HPDE6-E6E7 (cell line): ENCODE measurements at regions not wholly inside any gene's neighbourhood (a gene's known extent, or its start where the extent isn't known, plus 50 kb on each side); places are given as distances from the start of the nearest gene placed in this dataset.
"Not testable (repeated sequence)": the region's sequence is repeated elsewhere in the genome, so short reads cannot be mapped to it uniquely, and the experiment has no call there.

Source experiments
- DNase-seq: peaks from one replicate; pipeline ENCODE4 v3.0.0; 2011; ENCODE audit warnings: missing footprints; ENCODE audit errors: extremely low spot score

DNA sequence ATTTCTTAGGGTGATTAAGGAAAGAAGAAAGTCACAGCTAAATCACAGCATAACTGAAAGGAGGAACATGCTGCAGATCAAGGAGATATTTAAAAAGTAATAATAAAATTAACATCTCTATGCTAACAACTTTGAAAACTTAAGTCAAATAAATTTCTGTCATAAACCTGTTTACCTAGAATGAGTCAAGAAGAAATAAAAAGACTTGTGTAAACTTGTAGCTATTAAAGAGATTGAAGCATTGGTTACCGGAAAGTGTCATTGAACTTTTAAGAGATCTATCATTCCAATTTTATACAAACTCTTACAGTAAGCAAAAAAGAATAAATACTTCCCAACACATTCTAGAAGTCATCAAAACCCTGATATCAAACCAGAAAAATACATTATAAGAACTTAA is 520.1 kb upstream of the SYT4 start:
- no peak for DNase-seq

GRCh38 chr18:43800584-43800983 is 523.3 kb upstream of the SYT4 start:
- DNase-seq, result no peak

DNA sequence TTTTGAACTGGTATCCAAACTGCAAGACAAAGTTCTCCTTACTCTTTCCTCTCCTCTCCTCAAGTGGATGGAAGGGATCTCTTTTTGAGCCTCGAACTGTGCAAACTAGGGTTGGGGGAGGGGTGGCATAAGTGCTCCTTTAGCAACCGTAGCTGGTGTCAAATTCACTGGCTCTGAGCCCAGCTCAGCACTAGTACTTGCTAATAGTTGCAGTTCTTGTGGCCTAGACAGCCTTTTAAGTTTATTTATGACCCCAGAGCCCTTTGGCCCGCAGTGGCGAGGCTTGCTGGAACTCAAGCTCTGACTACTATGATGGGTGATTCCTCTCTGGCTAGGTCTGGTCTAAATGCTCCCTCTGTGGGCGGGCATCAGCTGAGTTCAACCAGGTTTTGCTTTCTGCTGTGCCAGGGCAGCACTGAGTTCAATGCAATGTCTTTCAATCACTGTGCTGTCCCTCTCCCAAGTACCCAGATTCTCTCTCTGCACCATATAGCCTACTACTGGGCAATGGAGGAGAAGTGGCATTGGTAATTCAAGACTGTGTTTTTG is 528.4 kb upstream of the SYT4 start:
- DNase-seq, result no peak

DNA sequence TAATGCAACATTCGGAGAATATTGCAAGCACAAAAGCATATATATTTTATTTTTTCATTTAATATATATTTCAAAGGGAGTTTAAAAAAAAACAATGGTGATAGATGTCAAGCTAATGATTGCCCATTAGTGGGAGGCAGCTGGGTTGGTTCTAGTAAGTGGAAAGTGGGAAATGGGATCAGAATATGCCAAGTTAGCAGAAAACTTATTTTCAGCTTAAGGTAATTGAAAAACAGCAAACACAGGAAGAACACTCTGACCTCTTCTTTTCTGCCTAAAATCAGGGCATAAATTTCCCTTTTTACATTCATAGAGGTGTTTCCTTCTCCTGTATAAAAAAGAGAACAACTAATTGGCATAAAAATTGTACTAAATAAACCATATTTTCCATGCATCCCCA is 535.3 kb upstream of the SYT4 start:
- DNase-seq, result no peak

DNA sequence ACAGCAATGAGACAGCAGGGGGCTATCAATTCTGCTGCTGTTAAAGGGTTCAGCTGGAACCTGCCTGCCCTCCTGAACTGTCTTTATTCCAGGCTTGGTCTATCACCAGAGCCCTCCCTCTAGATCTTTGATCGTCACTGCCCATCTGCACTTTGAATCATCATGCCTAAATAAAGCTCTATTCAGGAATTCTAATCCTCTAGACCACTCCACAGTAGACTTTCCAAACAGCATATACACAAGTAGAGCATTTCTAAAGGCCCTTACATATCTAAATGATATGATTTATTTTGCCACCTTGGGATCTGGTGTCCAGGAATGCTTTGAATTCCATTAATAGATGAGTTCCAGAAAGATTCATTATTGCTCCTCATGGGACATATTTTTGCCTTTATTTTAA is 542.1 kb upstream of the SYT4 start:
- no peak for DNase-seq

GRCh38 chr18:43819873-43820272 is 542.6 kb upstream of the SYT4 start:
- DNase-seq, result no peak

GRCh38 chr18:43825768-43826167 is 548.5 kb upstream of the SYT4 start:
- no peak for DNase-seq

DNA sequence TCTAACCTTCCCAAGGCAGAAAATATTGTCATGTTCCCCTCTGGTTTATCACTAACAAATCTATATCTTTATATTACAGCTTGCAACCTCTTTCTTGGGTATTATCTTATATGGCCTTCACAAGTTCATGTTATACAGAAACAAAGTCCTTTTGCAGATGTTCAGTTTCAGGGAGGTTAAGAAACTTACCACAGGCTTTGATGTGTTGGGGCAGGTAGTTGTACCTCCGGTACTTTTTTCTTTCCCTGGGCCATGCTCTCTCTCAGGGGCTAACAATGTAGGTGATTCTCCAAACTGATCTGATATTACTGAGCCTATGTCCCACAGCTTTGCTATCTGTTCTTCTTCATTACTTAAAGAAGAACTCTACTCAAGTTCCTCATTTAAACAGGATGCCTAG is 548.9 kb upstream of the SYT4 start:
- DNase-seq, result no peak

- no peak for DNase-seq
Observed at GRCh38 chr18:43827311-43827710, 550.0 kb upstream of the SYT4 start.

DNA sequence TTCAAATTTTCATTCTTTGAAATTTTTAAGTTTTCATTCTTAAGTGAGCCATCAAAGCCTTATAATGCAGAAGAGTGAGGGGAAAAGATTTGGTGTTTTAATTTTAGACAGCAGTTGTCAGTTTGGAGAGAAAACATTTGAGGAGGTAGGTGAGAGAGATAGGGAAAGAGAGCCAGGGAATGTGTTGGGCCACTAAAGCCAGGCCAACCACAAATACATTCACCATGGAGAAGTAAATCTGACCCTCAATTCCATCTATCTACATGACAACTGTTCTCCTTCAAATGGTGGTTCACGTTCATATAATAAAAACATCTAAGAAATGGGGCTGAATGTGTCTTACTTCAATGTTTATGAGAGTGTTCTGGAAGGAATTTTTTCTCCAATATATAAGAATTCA is 553.0 kb upstream of the SYT4 start:
- no peak for DNase-seq

DNA sequence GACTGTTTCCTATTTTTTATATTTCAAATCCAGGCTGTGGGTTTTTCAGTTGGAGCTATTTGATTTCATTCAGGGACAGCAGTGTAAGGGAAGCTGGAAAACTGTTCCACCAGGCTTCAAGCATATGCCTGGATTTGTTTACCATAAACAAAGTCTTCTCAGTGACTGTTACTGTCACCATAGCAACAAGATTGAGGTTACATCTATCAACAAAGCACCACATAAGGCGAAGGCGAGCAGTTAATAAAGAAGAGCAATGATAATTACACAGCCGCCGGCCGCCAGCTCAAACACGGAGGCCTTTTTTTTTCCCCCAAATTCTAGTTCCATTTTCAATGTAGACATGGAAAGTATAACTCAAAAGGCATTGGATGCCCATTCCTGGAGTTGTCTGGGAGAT is 553.7 kb upstream of the SYT4 start:
- DNase-seq, result no peak

DNA sequence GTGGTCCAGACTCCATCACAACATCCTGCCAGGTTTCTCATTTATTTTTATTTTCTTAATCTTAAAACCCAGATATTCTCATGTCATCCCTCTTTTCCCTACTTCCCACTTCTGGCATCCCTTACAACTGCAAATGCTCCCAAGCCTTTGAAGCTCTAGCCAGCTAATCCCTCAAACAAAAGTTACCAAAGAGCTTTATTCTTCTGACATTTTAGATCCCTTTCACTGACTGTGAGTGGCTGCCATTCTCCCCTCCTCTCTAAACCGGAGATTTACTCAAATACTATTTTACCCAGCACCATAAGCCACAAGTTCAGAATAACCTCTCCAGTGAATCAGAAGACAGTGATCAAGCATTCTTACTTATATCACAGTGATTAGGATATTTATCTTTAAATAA is 569.0 kb upstream of the SYT4 start:
- no peak for DNase-seq

GRCh38 chr18:43847164-43848091 is 570.1 kb upstream of the SYT4 start:
- DNase-seq, result no peak

DNA sequence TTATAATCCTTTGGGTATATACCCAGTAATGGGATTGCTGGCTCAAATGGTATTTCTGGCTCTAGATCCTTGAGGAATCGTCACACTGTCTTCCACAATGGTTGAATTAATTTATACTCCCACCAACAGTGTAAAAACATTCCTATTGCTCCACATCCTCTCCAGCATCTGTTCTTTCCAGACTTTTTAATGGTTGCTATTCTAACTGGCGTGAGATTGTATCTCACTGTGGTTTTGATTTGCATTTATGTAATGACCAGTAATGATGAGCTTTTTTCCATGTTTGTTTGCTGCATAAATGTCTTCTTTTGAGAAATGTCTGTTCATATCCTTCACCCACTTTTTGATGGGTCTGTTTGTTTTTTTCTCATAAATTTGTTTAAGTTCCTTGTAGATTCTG is 572.5 kb upstream of the SYT4 start:
- DNase-seq, result not testable (repeated sequence)

GRCh38 chr18:43855376-43855775 is 578.1 kb upstream of the SYT4 start:
- DNase-seq, result no peak

- no peak for DNase-seq
Observed at GRCh38 chr18:43863180-43863579, 585.9 kb upstream of the SYT4 start.

DNA sequence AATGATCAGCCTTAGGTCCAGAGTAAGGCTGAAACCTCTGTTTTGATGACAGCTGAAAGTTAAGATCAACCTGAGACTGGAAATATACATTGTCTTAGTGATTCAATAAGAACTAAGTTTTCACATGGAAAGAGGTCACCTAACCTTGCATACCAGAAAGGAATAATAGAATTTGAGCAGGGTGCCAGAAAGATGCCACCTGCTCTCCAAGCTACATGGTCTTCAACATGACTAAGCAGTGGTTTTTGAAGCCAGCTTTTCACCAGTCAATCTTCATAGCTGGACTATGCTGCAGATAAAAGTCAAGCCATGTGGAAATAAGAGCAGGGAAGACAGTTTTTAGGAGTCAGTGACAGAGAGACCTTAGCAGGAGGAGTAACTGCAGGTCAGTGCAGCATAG is 589.4 kb upstream of the SYT4 start:
- no peak for DNase-seq

DNA sequence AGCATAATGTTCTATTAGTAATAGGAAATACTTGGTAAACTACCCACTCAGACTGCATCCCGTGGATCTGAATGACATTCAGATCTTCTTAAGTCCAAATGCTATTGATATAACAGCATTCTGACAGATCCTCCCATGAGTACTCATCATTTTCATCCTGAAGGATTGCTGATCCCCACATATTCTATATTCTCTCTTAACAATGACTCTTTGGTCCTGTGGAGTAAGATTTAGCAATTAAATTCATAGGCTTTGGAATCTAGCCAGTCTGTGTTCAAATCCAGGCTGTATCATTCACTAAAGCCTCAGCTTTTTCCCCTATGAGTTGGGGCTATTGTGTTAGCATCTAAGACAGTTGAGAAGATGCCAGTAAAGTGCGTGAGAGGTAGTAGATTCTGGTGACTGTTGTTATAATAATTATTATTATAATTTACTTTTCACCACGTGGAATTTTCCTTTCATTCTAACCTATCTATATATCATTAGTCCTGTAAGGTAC is 591.3 kb upstream of the SYT4 start:
- no peak for DNase-seq

DNA sequence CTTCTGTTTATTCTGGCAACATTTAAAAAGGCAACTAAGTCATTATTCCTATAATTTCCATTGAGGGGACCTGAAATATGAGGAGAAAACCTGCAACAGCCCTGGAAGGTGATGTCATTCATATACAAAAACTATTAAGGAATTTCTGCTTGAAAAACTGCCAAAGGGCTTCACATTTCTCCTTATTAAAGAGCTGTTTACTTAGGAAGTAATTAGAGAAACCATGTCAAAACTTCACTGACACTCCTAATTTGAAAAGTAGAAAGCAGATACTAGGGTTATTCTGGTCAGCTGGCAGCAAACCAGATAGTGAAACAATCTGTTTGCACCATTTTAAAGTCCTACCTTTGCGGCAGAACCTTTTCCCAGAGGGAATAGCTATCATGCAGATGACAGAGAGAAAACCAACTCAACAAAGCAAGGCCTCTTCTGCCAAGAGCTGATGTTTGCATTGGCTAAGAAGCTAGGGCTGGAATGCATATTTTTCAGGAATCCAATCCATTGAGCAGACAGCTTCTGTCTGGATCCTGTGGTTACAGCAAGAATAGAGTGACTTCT is 592.2 kb upstream of the SYT4 start:
- no peak for DNase-seq

- no peak for DNase-seq
Observed at GRCh38 chr18:43870626-43871025, 593.3 kb upstream of the SYT4 start.

DNA sequence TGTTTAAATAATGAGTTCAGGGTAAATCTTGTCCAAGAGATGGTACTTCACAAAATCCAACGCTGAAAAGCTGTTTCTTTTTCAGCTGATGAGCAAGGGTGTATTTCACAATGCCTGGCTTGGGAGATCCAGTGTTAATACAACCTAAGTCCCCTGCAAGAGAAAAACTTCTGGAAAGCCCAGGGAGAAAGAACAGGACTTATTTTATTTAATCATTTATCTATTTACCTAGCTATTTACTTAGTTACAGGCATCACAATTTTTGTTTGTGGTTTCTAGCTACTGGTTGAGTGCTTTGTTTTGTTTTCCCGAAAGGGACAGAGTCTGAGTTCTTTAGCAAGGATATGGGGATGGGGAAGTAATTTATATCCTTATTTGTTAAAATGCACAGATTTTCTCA is 598.2 kb upstream of the SYT4 start:
- no peak for DNase-seq

DNA sequence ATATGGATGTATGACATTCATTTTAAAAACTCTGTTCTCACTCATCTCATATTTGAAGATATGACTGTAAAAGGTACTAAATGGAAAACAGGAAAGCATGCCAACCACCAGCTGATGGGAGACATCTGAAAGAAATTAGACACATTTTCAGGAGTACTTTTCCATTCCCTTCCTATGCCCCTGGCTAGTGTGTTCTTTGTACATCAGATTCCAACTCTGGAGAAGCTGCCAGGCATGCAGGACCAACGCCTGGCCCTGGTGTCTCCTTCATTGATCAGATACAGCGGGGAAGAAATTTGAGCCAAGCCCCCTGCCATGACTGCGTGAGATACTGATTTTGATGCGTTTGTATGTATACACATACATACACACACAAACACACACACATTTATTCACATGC is 599.0 kb upstream of the SYT4 start:
- no peak for DNase-seq

DNA sequence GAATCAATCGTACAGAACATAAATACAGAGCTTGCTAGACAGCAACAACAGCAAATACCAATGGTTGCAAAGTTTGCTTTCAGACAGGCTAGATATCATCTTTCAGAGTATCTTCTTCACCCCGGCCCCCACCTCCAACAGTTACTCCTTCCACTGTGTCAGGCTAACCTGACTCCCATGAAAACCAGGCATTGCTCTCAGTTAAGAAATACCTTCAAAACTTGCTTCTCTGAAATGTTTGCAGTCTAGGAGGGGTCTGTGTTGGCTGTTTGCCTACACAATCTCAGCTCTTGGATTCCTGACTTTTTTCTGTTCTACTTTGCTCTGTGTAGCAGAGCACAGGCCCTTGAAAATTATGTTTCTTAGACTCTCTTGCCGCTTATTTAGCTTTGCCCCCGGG is 599.5 kb upstream of the SYT4 start:
- DNase-seq, result no peak
